NT2/D1 (cell line): ENCODE measurements at regions not wholly inside any gene's neighbourhood (a gene's known extent, or its start where the extent isn't known, plus 50 kb on each side); places are given as distances from the start of the nearest gene placed in this dataset.
"Not testable (repeated sequence)": the region's sequence is repeated elsewhere in the genome, so short reads cannot be mapped to it uniquely, and the experiment has no call there.

Experiments
- SUZ12 ChIP-seq: IDR thresholded peaks from 2 replicates; pipeline ENCODE4 v1.6.1; 2011; ENCODE audit not compliant: insufficient read length, insufficient read depth; ENCODE audit errors: extremely low read depth
- ZNF274 ChIP-seq: IDR thresholded peaks from 2 replicates; pipeline ENCODE4 v1.6.1; 2011; ENCODE audit warnings: mild to moderate bottlenecking, low read depth, low read length

DNA sequence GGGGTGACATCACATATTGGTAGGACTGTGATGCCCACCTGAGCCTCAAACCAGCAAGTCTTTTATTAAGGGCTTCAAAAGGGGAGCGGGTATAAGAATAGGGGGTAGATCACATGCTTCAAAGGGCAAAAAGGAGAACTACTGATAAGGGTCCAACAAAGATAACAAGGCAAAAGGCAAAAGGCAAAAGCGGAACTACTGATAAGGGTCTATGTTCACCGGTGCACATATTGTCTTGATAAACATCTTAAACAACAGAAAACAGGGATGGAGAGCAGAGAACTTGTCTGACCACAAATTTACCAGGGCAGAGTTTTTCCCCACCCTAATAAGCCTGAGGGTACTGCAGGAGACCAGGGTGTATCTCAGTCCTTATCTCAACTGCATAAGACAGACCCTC is 110.7 kb downstream of the RBMX2 start:
- not testable (repeated sequence) for TF ChIP-seq SUZ12, ZNF274
